HG03520 (cell line): ENCODE measurements at regions not wholly inside any gene's neighbourhood (a gene's known extent, or its start where the extent isn't known, plus 50 kb on each side); places are given as distances from the start of the nearest gene placed in this dataset.

Experiments
- ATAC-seq: cut with Tn5 transposase; IDR thresholded peaks from one replicate; pipeline ENCODE4 v1.9.1; 2021; ENCODE audit warnings: mild to moderate bottlenecking, moderate library complexity; ENCODE audit not compliant: unreplicated experiment

DNA sequence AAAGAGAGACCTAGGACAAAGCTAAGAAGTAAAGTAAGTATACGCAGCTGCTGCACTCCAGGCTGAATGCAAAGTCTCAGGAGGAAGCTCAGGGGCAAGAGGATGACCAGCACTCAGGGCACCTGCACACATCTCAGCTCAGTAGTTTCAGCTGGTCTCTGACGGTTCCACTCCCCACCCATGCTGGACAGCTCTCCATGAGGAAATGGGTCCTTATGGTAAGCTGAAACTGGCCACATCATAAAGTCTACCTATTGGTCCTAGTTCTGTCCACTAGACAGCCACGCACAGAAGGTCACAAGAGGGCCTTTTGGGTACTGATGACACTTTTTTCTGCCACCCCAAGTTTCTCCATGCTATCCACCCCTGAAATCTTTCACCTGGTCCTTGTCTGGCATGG, 215.3 kb downstream of the TTC32 start:
- ATAC-seq = no peak

DNA sequence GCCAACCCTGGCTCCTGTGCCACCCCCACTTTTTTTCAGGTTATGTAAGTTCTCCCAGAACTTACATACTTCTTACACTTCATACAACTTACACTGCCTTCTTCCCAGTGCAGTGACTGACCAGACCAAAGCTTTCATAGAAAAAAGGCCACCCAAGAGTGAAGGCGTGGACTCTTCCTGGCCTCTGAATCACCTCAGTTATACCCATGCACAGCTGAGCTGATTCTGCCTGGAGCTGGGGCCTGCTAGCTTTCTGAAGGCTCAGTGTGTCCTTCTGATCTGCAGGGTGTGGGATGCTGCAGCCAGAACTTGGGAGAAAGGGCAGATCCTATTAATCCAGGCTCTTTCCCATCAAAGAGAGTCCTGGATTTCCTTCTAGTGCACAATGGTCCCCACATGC, 216.1 kb downstream of the TTC32 start:
- ATAC-seq = no peak

DNA sequence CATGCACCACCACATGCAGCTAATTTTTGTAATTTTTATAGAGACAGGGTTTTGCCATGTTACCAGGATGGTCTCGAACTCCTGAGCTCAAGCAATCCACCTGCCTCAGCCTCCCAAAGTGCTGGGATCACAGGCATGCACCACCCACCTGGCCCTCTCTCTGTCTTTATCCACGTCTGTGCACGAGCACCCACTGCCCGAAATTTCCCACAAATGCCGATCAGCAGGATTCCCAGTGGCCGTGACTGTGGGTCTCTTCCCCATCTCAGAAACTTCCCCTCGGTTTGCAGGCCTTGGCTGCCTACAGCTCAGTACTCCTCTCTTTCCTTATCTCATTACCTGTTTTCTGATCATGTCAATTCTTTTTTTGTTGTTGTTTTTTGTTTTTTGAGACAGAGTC, 217.3 kb downstream of the TTC32 start:
- ATAC-seq = no peak

DNA sequence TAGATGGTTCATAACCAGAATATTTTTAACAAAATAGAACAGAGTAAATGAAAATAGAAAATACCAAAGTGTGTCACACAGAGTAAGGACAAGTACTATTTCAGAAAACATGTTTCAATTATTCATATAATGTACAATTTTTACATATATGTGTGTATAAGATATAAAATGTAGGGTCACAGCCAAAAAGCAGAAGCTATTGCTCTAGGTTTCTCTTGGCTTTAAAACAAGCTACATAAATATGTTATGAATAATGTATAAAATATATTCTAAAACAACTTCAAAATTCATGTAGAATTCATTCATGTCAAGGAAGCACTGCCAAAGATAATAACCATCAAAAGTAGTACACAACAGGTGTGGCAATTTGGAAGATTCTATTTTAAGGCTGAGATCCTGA, 218.2 kb downstream of the TTC32 start:
- ATAC-seq = no peak

DNA sequence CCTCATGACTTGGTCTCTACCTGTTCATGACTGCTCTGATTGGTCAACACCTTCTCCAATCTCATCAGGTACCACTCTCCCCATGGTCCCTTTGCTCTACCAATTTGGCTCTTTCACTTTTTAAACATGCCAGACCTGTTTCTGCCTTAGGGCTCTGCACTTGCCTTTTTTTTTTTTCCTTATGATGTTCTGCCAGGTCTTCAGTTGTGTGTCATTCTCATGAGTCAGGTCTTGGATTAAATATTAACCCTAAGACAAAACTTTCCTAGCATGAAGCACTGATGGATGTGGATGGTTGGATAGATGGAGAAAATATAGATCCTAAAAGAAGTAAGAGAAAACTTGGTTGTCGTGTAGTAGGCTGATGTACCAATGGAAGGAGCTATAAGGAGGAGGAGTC, 219.3 kb downstream of the TTC32 start:
- ATAC-seq = no peak

DNA sequence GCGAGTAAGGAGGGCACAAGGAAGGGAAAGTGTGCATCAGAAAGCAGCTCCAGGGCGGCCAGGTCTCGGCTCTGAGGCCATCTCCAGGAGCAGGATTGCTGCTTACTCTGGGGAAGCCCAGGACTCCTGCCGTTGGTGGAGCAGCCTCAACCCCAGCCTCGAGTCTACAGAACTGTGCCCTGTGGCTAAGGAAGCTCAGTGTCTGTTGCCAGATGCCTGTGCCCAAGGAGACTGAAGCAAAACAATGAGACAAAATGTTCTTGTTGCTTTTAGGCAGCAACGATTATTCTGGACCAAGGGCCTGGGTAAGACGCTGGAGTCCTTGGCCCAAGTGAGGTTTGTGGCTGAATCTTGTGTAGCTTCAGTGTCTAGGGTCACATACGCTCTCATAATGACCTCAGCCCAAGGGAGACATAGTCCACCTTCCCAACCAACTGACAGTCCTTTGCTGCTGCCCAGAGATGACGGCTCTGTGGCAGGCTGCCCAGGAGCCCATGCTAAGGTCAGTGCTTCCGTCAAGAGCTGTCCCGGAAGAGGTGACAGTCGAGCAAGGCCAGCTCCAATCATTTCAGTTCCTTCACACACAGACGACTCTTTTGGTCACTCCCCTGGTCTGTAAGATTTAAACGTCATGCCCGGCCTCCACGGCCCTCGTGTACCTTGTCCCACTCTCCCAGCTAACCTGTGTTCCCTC, 223.8 kb downstream of the TTC32 start:
- no peak for ATAC-seq

DNA sequence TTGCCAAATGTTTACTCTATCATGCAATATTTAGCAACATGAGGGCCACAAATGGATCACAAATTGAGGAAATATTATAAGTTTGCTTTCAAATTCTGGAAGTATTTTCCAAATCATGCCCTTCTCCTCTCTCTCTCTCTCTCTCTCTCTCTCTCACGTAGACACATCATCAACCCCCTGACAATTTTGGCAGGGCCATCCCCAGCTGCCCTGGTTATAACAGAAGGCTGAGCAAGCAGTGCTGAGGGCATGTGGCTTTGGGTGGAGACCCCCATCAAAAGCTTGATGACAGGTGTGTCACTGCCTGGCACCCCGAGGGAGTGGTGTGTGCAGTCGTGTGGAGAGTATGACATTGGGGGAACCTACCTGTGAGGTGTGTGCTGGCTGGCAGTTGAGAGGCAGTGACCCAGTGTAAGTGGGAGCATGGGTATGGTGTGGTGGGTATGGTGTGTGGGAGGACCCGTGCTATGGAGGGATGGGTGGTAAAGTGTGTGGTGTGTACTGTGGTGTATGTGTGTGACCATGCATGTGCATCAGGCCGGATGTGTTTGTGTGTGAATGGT, 224.5 kb downstream of the TTC32 start:
- ATAC-seq = no peak

DNA sequence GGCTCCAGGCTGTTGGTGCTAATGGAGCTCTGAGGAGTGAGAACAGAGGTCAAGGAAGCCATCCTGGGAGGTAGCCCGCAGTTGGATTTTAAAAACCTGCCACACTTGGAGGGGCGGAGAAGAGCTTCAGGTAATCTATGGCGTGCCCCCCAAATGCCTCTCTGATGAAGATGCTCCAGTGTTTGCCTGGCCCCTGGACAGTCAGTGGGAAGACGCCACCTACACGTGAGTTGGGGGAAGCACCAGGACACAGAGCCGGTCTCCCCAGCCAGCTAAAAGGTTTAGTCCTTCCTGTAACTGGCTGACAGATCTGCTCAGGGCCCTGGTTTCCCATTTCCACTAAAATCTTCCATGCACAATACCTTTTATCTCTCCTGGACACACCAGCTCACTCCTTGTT, 225.0 kb downstream of the TTC32 start:
- no peak for ATAC-seq

DNA sequence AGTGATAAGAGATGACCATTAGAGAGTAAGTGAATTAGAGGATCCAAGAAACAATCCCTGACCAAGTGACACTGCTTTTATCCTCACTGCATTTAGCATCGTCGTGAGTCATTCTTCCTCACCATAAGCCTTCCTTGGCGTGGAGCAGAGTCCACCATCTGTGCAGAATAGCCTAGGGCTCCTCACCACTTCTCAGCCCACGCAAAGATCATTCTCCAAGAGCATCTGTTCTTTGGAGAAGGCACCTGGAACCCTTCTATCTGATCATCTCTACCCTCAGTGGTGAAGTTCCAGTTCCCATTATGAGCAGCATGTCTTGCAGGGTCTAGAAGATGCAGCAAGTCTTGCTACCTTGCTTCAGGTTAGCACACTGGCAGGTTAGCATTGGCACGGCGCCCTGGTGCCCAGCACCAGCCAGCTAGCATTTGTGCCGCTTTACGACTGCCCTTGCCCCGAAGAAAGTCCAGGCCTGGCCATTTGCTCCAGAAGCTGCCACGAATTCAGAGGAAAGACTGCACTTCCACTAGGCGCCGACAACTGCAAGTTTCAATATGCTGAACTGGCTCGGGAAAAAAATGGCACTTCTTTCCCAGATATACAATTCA, 225.8 kb downstream of the TTC32 start:
- ATAC-seq = no peak

DNA sequence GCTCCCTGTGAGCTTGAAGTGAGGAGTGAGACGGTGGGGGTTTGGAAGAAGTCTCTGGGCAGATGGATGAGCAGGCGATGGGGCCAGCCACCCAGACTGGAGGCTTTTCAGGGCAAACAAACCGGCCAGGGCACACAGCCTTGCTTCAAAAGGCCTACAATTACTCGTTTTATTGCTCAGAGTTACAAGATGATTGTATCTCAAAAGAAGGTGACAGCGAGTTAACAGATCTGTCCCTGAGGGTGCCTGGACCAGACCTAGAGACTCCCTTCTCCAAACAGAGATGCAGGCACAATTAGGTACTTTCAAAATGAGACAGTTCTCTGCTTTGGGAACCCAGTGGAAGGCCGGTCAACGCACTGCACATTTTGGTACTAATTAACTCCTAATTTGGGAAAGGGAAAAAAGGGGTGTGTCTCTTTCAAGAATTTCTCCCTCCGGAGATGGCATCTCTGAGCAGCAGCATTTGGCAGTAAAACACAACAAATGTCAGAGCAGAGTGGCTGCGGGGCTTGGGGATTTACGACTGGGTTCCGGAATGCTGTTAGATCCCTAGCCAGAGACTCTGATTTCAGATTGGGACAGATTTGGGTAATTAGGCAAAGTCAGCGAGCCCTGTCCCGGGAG, 226.7 kb downstream of the TTC32 start:
- no peak for ATAC-seq

DNA sequence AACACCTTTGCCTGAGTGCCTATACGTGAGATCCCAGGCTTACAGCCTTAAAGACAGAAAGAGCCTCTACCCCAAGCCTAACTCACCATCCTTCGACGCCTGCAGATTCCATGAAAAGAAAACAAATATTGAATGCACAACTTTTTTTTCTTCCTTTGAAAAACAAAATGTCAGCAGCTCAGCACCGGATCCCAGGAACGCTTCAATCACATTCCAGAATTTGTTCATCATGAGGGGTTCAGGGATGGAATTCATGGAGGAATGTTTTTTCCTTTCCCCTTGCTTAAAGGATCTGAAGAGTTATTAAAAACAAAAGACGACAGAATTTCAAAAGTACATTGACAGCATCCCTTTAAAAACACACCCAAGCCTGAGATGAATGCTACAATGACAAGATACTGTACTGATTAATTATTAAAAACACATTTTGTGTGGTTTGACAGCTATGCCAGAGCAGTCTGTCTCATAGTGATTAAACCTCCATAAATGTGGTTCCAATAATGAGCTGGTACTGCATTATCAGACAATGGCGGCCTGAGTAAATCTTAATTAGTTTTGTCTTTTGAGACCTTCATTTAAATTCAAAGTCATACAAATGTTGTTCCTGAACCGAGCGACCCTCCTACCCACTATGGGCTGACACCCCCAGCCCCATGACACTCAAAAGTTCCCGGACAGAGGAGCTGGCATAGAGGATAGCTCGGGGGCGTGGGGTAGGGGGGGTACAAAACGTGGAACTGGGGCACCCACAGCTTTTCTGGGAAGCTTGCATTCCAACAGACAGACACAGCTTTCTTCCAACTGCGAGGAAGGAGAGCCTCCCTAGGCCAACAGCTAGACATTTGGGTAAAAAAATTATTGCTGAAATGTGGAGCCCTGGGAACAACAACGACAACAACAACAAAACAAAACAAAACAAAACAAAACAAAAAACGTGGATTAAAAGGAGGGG, 227.5 kb downstream of the TTC32 start:
- ATAC-seq = no peak

DNA sequence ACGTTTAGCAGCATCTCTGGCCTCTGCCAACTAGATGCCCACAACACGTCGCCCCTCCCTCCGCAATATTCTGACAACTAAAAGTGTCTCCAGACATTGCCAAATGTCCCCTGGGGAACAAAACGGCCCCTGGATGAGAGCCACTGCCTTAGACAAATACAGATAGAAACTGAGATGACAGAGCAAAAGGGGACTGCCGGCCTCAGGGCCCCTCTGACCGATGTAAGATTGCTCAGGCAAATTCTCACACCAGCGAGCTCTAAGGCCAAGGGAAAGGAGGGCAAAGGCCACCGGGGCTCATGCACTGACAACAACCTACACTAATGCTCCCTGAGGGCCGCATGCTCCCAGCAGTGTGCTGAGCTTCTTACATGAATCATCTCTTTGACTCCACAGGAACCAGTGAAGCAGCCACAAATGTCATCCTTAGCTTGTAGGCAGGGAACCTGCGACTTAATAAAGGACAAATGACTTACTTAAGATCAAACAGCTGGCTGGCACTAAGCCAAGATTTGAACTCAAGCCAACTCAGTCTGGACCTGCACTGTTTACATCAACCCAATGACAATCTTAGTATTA, 228.5 kb downstream of the TTC32 start:
- ATAC-seq = no peak

DNA sequence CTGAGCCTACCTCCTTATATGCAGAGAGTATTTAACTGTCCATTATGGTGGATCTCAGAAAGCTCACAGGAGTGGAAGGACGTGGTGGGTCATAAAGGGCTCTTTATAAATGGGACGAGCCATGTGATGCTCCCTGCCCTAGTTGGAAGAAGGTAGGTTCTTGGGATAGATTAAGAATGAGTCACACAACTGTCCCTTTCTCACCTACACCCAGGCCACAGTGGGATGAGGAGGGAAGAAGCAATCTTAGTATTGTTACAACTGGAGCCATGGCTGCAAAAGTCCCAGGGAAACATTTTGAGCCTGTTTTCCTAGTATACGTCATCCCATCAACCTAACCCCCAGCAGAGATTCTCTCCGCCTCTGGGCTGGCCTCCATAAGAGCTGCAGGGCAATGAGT, 229.9 kb downstream of the TTC32 start:
- no peak for ATAC-seq

DNA sequence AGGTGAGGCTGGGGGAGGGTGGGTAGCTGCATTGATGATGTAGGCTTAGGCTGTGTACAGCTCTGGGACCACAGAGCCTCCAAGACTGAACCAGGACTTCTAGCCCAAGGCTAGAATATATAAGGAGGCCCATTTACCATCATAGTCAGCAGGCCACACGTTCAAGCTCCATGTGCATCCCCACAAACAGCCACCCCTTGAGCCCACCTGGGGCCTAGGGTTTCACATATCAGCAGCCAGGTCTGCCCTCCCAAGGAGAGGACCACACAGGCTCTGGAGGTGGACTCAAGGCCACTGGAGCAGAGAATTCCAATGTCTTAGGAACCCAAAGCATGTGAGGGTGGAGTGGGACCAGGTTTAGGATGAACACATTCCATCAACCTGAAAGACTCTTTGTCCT, 230.5 kb downstream of the TTC32 start:
- ATAC-seq = no peak

DNA sequence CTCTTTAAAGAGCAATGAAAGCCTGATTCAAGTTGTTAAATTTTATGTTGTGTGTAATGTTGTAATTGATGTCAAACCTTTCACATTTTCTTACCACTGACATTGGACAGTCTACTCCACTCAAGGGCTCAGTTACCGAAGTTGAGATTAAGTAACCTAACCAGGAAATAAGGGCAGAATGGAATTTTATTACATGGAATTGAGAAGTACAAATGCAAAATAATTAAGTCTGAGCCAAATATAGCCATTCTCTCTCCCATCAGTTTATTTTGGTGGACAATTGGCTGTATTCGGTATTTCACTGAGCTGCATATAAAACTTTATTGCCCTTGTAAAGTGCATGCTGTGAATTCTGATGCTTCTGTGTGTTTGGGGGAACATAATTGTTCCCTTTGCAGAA, 231.5 kb downstream of the TTC32 start:
- no peak for ATAC-seq

DNA sequence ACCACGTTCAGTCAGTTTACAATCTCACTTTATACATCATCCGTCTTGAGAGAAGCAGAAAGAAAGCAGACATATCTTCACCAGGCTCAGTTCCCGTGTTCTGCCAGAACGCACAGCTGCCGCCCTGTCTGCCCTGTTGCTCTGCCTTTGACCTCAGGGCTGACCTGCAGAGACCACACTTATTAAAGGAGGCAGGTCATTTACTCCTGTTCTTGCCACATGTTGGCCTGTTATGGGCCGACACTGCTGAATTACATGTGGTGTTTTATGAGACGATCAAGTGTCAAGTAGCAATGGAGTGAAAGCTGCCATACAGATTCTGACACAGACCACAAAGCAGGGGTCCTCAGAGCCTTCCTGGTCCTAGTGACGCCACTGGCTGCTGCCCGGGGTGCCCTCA, 232.2 kb downstream of the TTC32 start:
- no peak for ATAC-seq

DNA sequence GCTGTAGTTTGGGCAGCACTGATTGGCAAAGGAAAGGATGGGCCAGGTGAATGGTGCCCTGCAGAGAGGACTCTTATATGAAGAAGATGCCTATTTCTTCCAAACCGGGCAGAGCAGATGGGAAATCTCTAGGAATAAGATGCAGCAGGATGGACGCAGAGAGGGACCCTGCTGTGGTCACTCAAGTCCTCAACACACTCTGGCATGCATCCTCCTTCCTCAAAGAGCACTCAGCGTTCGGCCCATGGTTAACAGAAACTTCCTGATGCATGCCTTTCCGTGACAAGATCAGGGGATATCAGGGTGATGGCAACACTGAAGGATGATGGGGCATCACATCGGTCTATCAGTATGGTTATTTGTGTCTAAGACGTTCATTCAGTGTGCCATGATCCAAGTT, 232.7 kb downstream of the TTC32 start:
- ATAC-seq = no peak

DNA sequence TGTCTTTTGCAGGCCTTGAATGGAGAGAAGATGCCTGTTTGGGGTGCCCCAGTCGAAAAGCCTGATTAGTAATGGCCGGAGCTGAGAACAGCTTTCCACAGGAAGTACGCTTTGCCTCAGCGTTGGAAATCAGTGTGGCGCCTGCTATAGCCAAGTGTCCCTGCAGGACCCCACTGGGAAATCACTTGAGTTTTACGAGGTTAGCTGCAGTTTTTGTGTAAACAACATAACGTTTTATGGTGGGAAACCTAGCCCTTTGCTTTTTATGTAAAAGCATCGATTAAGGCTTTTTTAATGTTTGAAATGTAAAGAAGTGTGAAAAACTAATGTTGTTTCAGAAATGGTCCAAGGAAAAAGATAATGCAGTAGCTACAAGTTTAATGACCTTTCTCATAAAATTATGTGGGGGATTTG, 234.2 kb downstream of the TTC32 start:
- ATAC-seq = no peak

DNA sequence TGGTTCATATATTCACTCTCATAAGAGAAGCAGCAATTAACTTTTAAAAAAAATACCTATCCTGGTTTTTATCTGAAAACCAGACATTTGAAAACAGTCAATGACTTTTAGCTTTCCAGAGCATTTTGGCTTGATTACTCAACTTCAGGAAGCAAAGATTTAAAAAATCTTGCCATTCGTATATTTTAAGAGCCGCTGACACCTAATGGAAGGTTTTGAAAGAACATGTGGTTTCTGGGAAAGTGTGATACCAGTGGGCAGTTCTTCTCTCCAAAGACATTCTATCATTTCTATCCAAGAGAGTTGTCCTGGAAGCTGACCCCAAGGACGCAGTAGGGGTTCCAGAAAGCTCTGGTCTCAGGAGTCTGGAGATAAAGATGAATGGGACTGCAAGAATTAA, 234.7 kb downstream of the TTC32 start:
- ATAC-seq = no peak

DNA sequence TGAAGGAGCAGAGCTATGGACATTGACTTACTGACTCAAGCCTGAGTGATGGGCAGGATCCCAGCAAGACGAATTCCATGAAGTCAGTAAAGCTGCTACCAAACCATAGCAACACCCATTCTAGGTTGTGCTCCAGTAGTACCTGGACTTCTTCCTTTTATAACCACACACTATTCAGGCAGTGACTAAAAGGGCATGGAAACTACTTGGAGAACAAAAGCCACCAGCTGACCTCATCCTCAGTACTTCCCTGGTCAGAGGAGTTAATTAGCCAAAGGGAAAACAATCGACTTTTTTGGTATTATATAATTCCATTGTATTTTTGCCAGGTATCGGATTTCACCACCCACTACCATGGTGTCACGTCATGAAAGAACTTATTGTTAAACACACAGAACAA, 237.1 kb downstream of the TTC32 start:
- ATAC-seq = no peak
